ENCODE measurements at regions not wholly inside any gene's neighbourhood (a gene's known extent, or its start where the extent isn't known, plus 50 kb on each side); places are given as distances from the start of the nearest gene placed in this dataset.
A peak's percentile ranks its signal among the peaks of the same experiment; 100 is the strongest.
"Not testable (repeated sequence)": the region's sequence is repeated elsewhere in the genome, so short reads cannot be mapped to it uniquely, and the experiment has no call there.

- H3K4me3 ChIP-seq; DNase-seq (ENCODE audit: low spot score in 2 of 2); H3K9me3 ChIP-seq; H3K36me3 ChIP-seq; intact Hi-C loops (cut with DNase I); H3K27me3 ChIP-seq; H3K27ac ChIP-seq; H3K4me1 ChIP-seq: not testable (repeated sequence)
Measured at GRCh38 chr17:21470422-21470821, 94.3 kb downstream of the KCNJ12 start.

GRCh38 chr17:21470861-21471260 is 94.7 kb downstream of the KCNJ12 start:
- no peak for TF ChIP-seq CTCF (IDR thresholded peaks at IDR 0.05)
- Histone ChIP-seq H3K27me3 (no peaks in the 10 kb centered on the region), H3K27ac (no peak overlapping the region), H3K36me3 (no peaks in the 10 kb centered on the region), H3K4me1 (no peaks in the 10 kb centered on the region), H3K9me3 (no peaks in the 10 kb centered on the region), H3K4me3 (no peak overlapping the region)
- no peak for DNase-seq (ENCODE audit: low spot score in 2 of 2)
- intact Hi-C loops (cut with DNase I) = no loop called here

GRCh38 chr17:21474815-21475214 is 98.7 kb downstream of the KCNJ12 start:
- intact Hi-C loops (cut with DNase I) = no loop called here
- peak in 1 of 2 donors; percentile 41 for DNase-seq (ENCODE audit: low spot score in 2 of 2)
- no peak for TF ChIP-seq CTCF (IDR thresholded peaks at IDR 0.05)
- Histone ChIP-seq H3K36me3 (no peaks in the 10 kb centered on the region), H3K4me3 (no peak overlapping the region), H3K27me3 (no peaks in the 10 kb centered on the region), H3K4me1 (no peaks in the 10 kb centered on the region), H3K9me3 (peaks cover 0 to 3% of the 10 kb centered on the region in 2 donors), H3K27ac (no peak overlapping the region)

DNA sequence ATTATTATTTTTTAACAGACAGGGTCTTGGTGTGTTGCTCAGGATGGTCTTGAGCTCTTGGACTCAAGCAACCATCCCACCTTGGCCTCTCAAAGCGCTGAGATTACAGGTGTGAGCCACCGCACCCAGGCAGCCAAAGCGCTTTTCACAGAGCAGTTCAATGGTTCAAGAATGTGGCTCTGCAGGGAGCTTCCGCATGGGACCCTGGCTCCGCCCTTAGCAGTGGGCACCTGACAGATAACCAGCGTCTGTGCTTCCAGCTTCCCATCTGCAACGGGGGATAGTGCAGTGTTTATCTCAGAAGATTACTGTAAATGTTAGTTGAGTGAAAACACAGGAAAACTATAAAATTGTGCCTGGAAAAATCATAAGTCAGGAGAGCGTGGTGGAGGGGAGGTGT is 99.4 kb downstream of the KCNJ12 start:
- DNase-seq (ENCODE audit: low spot score in 2 of 2) = no peak
- Histone ChIP-seq H3K27me3 (no peaks in the 10 kb centered on the region), H3K36me3 (no peaks in the 10 kb centered on the region), H3K4me3 (no peak overlapping the region), H3K9me3 (peaks cover 0 to 3% of the 10 kb centered on the region in 2 donors), H3K27ac (no peak overlapping the region), H3K4me1 (no peaks in the 10 kb centered on the region)
- TF ChIP-seq CTCF (IDR thresholded peaks at IDR 0.05) = no peak
- intact Hi-C loops (cut with DNase I) = no loop called here

GRCh38 chr17:21476867-21477266 is 100.7 kb downstream of the KCNJ12 start:
- TF ChIP-seq CTCF (IDR thresholded peaks at IDR 0.05) = no peak
- H3K9me3 ChIP-seq = peaks cover 0 to 3% of the 10 kb centered on the region in 2 donors
- peak in 1 of 2 donors; percentile 8 for DNase-seq (ENCODE audit: low spot score in 2 of 2)
- intact Hi-C loops (cut with DNase I) = no loop called here
- H3K27me3 ChIP-seq = no peaks in the 10 kb centered on the region
- H3K4me1 ChIP-seq = no peaks in the 10 kb centered on the region
- H3K4me3 ChIP-seq = no peak overlapping the region
- H3K36me3 ChIP-seq = no peaks in the 10 kb centered on the region
- H3K27ac ChIP-seq = no peak overlapping the region

DNA sequence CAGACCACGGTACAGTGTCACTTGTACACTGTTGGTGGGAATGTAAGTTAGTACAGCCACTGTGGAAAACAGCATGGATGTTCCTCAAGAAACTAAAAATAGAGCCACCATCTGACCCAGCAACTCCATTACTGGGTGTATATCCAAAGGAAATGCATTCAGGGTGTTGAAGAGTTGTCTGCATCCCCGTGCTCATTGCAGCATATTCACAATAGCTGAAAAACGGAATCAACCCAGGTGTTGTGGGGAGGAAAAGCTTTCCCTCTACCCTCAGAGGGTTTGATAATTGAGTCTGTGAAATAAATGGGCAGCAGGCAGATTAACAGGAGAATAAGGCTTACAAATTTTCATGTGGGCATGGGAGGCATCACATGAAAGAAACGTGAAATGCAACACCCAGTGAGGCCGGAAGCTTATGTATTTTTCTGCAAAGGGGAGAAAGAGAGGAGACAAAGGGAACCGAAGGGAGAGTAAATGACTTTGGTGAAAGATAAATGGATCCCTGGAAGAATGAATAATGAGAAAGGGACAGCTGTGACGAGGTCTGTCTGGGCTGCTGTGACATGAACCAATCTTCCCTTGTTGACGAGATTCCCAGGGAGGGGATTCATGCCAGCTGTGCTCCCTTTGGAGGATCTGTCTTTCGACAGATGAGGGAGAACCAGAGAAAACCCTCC is 106.2 kb downstream of the KCNJ12 start:
- peak in 1 of 2 donors; percentile 27 for DNase-seq (ENCODE audit: low spot score in 2 of 2)
- Histone ChIP-seq H3K36me3 (no peaks in the 10 kb centered on the region), H3K4me3 (no peak overlapping the region), H3K27ac (no peak overlapping the region), H3K9me3 (peaks cover 0 to 3% of the 10 kb centered on the region in 2 donors), H3K27me3 (no peaks in the 10 kb centered on the region), H3K4me1 (no peaks in the 10 kb centered on the region)
- intact Hi-C loops (cut with DNase I) = no loop called here
- TF ChIP-seq CTCF (IDR thresholded peaks at IDR 0.05) = no peak

GRCh38 chr17:21488043-21488442 is 111.9 kb downstream of the KCNJ12 start:
- H3K9me3 ChIP-seq = not testable (repeated sequence)

More at GRCh38 chr17:21488043-21488442, 111.9 kb downstream of the KCNJ12 start:
- intact Hi-C loops (cut with DNase I); H3K36me3 ChIP-seq; H3K27me3 ChIP-seq; H3K4me1 ChIP-seq; H3K27ac ChIP-seq; H3K4me3 ChIP-seq: not testable (repeated sequence)
- peak in 1 of 2 donors; percentile 15 for DNase-seq (ENCODE audit: low spot score in 2 of 2)
